Activated naive CD4-positive, alpha-beta T cell treated with anti-CD3 and anti-CD28 coated beads for 36 hours (primary cell): ENCODE measurements at regions not wholly inside any gene's neighbourhood (a gene's known extent, or its start where the extent isn't known, plus 50 kb on each side); places are given as distances from the start of the nearest gene placed in this dataset.
A peak's percentile ranks its signal among the peaks of the same experiment; 100 is the strongest.

Experiments used
- CTCF ChIA-PET: fragments of 350-600 bp; sonication (Branson Sonifier 250); formaldehyde crosslinking; loops from one replicate; lab custom pipeline; 2021; ENCODE audit warnings: antibody characterized with exemption; lab: Charles Lee
- DNase-seq: peaks from one replicate; pipeline ENCODE4 v3.0.0-alpha.2; 2020
- H3K27ac Mint-ChIP-seq: one replicate; pipeline ENCODE4 v1.8.0; 2021; ENCODE audit warnings: mild to moderate bottlenecking, mixed read lengths
- H3K27me3 Mint-ChIP-seq: one replicate; pipeline ENCODE4 v1.8.0; 2021; ENCODE audit warnings: low read depth, mixed read lengths
- H3K36me3 Mint-ChIP-seq: one replicate; pipeline ENCODE4 v1.8.0; 2021; ENCODE audit warnings: low read depth, mixed read lengths
- H3K4me1 Mint-ChIP-seq: one replicate; pipeline ENCODE4 v1.8.0; 2021; ENCODE audit warnings: low read depth, mixed read lengths
- H3K4me3 Mint-ChIP-seq: one replicate; pipeline ENCODE4 v1.8.0; 2021; ENCODE audit warnings: mild to moderate bottlenecking, moderate library complexity, mixed read lengths
- H3K9me3 Mint-ChIP-seq: one replicate; pipeline ENCODE4 v1.8.0; 2021; ENCODE audit warnings: mixed read lengths
- intact Hi-C: fragments of 100-400 bp; cut with micrococcal nuclease; formaldehyde crosslinking; loops from one replicate; pipeline ENCODE4 v1.15.1; 2023

GRCh38 chr4:104966349-104967033 is 180.2 kb upstream of the TET2 start:
- intact Hi-C loops: loop anchor here (1.0 to 2.0 kb wide), 9 partner anchors 28 to 507 kb away; no protein-coding TSS in a partner anchor
- CTCF ChIA-PET: interaction anchor here (2.1 kb wide), 1 partner anchor 507 kb away, joined by 6 read pairs; the partner anchor contains the start of gene PPA2
- peak overlapping the region; percentile 82 for H3K27ac Mint-ChIP-seq
- peak; percentile 73 for DNase-seq
- H3K27me3 Mint-ChIP-seq: peaks cover 12% of the 10 kb centered on the region
- peaks cover 12% of the 10 kb centered on the region for H3K4me1 Mint-ChIP-seq
- no peaks in the 10 kb centered on the region for H3K36me3 Mint-ChIP-seq
- H3K9me3 Mint-ChIP-seq: no peaks in the 10 kb centered on the region
- H3K4me3 Mint-ChIP-seq: no peak overlapping the region

GRCh38 chr4:104967034-104967401 is 179.7 kb upstream of the TET2 start:
- peaks cover 12% of the 10 kb centered on the region for H3K27me3 Mint-ChIP-seq
- peaks cover 12% of the 10 kb centered on the region for H3K4me1 Mint-ChIP-seq
- peak overlapping the region; percentile 82 for H3K27ac Mint-ChIP-seq
- intact Hi-C loops: loop anchor here (2.0 kb wide), 3 partner anchors 28 to 224 kb away; no protein-coding TSS in a partner anchor
- H3K36me3 Mint-ChIP-seq: no peaks in the 10 kb centered on the region
- CTCF ChIA-PET: interaction anchor here (0.7 to 2.1 kb wide), 2 partner anchors 89 to 506 kb away, joined by 3 to 6 read pairs; partner anchors contain the start of gene PPA2
- no peaks in the 10 kb centered on the region for H3K9me3 Mint-ChIP-seq
- peak; percentile 17 for DNase-seq
- H3K4me3 Mint-ChIP-seq: no peak overlapping the region

DNA sequence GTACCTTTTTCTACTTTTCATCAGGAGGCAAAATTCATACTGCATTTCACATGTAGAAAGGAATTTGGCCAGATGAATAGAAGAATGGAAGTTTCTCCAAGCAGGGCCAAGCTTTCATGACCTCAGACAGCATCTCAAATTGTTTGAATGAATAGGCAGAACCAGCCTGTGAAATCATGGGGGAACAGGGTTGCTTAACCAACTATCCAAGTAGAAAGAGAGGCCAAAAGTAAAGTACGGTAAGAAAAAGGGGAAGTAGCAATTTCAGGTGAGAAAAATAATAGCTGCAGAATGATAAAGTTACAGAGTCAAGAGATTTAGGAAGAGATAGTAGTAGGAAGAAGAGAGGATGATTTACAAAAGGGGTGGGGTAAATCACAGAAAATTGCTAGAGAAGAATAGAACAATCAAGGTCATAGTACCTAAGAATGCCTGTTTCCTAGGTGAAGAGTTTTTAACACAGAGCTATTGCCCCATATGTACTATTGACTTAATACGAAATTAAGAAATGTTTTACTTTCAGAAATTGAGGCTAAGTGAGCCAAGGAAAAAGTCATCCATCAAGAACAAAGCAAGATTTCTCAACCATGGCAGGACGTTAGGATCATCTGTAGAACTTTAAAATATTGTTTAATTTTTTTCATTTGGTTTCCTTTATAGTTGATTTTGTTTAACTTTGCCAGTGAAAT is 177.1 kb upstream of the TET2 start:
- no peaks in the 10 kb centered on the region for H3K9me3 Mint-ChIP-seq
- peaks cover 10% of the 10 kb centered on the region for H3K27me3 Mint-ChIP-seq
- peaks cover 12% of the 10 kb centered on the region for H3K4me1 Mint-ChIP-seq
- H3K4me3 Mint-ChIP-seq: no peak overlapping the region
- no peak overlapping the region for H3K27ac Mint-ChIP-seq
- no peaks in the 10 kb centered on the region for H3K36me3 Mint-ChIP-seq
- no peak for DNase-seq
- CTCF ChIA-PET: no interaction called here
- intact Hi-C loops: no loop called here

GRCh38 chr4:104971462-104971861 is 175.2 kb upstream of the TET2 start:
- Mint-ChIP-seq H3K27me3 (peaks cover 7% of the 10 kb centered on the region), H3K4me3 (no peak overlapping the region), H3K9me3 (no peaks in the 10 kb centered on the region), H3K4me1 (peaks cover 6% of the 10 kb centered on the region), H3K27ac (no peak overlapping the region), H3K36me3 (no peaks in the 10 kb centered on the region)
- DNase-seq: no peak
- CTCF ChIA-PET: no interaction called here
- intact Hi-C loops: no loop called here

DNA sequence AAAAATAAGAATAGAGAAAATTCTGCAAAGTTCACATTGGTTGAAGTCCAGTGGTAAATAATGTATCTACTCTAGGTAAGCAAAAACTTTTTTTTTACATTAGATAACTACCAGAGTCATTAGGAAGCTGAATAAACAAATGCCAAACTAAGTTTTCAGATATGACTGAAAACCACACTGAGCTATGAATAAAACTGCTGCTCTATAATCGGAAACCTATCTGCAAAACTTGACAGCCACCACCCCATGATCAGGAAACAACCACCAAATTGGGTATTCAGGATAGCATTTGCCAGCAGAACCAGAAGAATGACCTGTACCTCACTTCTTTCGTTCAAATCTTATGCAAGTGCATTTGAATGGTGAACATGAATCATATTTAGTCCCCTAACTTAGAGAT is 173.0 kb upstream of the TET2 start:
- Mint-ChIP-seq H3K4me3 (no peak overlapping the region), H3K36me3 (no peaks in the 10 kb centered on the region), H3K27ac (no peak overlapping the region), H3K27me3 (peaks cover 7% of the 10 kb centered on the region), H3K9me3 (no peaks in the 10 kb centered on the region), H3K4me1 (no peaks in the 10 kb centered on the region)
- intact Hi-C loops: no loop called here
- CTCF ChIA-PET: no interaction called here
- DNase-seq: no peak

DNA sequence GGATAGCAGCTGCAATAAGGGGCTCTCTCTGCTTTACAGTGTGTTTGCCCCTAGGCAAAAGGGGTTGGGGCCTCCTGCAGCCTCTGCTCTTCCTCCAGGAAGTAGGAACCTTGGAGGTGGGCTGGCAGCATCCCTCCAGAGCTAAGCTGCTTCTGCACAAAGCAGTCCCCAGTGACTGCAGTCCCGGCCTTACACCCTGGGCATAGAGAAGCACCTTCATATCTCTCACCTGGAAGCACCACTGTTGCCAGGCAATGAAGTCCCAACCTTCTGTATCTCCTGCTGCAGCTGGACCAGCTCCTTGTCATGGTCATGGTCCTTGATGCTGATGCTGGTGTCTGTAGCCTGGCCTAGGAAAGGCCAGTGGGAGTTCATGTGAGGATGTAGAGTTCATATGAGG is 171.1 kb upstream of the TET2 start:
- H3K9me3 Mint-ChIP-seq: peaks cover 9% of the 10 kb centered on the region

DNA sequence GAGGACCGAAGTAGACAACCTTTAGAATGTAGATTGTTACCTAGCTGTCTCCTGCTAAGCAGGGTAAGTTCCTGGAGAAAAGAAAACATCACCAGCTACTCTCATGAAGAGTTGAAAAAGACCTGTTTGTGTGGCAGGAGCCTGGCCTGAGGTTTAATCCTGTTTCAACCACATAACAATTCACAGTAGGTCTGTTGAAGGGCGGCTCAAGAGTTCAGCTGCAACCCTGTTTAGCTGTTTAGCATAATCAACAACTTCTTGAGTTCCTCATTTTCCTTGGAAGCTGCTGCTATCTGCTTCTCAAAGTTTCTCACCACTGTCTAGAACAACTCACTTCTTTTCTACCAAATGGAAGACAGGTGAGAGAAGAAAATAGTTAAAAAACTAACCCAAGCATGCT is 170.4 kb upstream of the TET2 start:
- DNase-seq: no peak
- Mint-ChIP-seq H3K4me1 (no peaks in the 10 kb centered on the region), H3K9me3 (peaks cover 9% of the 10 kb centered on the region), H3K27me3 (peaks cover 5% of the 10 kb centered on the region), H3K4me3 (no peak overlapping the region), H3K27ac (no peak overlapping the region), H3K36me3 (no peaks in the 10 kb centered on the region)
- intact Hi-C loops: no loop called here
- CTCF ChIA-PET: no interaction called here

More for the DNA sequence above, 171.1 kb upstream of the TET2 start:
- Mint-ChIP-seq H3K27me3 (peaks cover 9% of the 10 kb centered on the region), H3K4me1 (no peaks in the 10 kb centered on the region), H3K36me3 (no peaks in the 10 kb centered on the region), H3K27ac (no peak overlapping the region), H3K4me3 (no peak overlapping the region)
- CTCF ChIA-PET: no interaction called here
- DNase-seq: no peak
- intact Hi-C loops: no loop called here

- no peak for DNase-seq
- CTCF ChIA-PET: no interaction called here
- intact Hi-C loops: no loop called here
- Mint-ChIP-seq H3K27ac (no peak overlapping the region), H3K27me3 (peaks cover 2% of the 10 kb centered on the region), H3K4me3 (no peak overlapping the region), H3K9me3 (peaks cover 9% of the 10 kb centered on the region), H3K36me3 (no peaks in the 10 kb centered on the region), H3K4me1 (no peaks in the 10 kb centered on the region)
These were observed 167.5 kb upstream of the TET2 start for GRCh38 chr4:104979083-104979760.

DNA sequence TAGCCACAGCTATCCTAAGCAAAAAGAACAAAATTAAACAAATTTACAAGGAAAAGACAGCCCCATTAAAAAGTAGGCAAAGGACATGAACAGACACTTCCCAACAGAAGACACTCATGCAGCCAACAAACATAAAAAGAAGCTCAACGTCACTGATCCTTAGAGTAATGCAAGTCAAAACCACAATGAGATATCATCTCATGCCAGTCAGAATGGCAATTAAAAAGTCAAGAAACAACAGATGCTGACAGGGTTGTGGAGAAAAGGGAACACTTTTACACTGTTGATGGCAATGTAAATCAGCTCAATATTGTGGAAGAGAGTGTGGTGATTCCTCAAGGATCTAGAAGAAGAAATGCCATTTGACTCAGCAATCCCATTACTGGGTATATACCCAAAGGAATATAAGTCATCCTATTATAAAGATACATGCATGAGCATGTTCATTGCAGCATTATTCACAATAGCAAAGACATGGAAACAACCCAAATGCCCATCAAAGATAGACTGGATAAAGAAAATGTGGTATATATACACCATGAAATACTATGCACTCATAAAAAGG is 163.0 kb upstream of the TET2 start:
- H3K9me3 Mint-ChIP-seq: peaks cover 9% of the 10 kb centered on the region
- intact Hi-C loops: no loop called here
- no peak overlapping the region for H3K4me3 Mint-ChIP-seq
- no peaks in the 10 kb centered on the region for H3K36me3 Mint-ChIP-seq
- no peak for DNase-seq
- no peak overlapping the region for H3K27ac Mint-ChIP-seq
- H3K27me3 Mint-ChIP-seq: peaks cover 2% of the 10 kb centered on the region
- CTCF ChIA-PET: no interaction called here
- no peaks in the 10 kb centered on the region for H3K4me1 Mint-ChIP-seq

DNA sequence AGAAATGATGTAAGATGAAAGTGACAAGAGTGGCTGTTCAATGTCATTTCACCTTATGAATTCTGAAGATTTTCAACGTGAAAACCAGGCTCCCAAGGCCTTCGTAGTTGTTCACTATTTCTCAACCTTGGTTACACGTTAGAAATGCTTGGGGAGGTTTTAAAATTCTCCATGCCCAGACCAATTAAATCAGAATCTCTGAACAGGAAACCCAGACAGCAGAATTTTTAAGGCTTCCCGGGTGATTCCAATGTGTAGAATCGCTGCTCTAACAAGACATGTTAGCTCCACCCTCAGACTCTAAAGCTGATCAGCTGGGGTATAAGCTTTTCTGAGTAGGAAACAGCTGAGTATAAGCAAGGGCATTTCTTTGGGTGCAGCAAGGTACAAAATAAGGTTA is 160.4 kb upstream of the TET2 start:
- Mint-ChIP-seq H3K36me3 (no peaks in the 10 kb centered on the region), H3K4me1 (no peaks in the 10 kb centered on the region), H3K9me3 (no peaks in the 10 kb centered on the region), H3K27ac (no peak overlapping the region), H3K27me3 (peaks cover 3% of the 10 kb centered on the region), H3K4me3 (no peak overlapping the region)
- no peak for DNase-seq
- CTCF ChIA-PET: no interaction called here
- intact Hi-C loops: no loop called here

GRCh38 chr4:104989371-104989770 is 157.3 kb upstream of the TET2 start:
- peaks cover 3% of the 10 kb centered on the region for H3K27me3 Mint-ChIP-seq
- no peak for DNase-seq
- H3K27ac Mint-ChIP-seq: no peak overlapping the region
- no peak overlapping the region for H3K4me3 Mint-ChIP-seq
- H3K4me1 Mint-ChIP-seq: no peaks in the 10 kb centered on the region
- no peaks in the 10 kb centered on the region for H3K36me3 Mint-ChIP-seq
- CTCF ChIA-PET: no interaction called here
- peaks cover 4% of the 10 kb centered on the region for H3K9me3 Mint-ChIP-seq
- intact Hi-C loops: no loop called here

- H3K36me3 Mint-ChIP-seq: no peaks in the 10 kb centered on the region
- H3K27me3 Mint-ChIP-seq: peaks cover 2% of the 10 kb centered on the region
- no peak overlapping the region for H3K4me3 Mint-ChIP-seq
- CTCF ChIA-PET: interaction anchor here (0.6 kb wide), 1 partner anchor 161 kb away, joined by 3 read pairs; no protein-coding TSS in a partner anchor
- intact Hi-C loops: no loop called here
- no peak for DNase-seq
- H3K9me3 Mint-ChIP-seq: peaks cover 2% of the 10 kb centered on the region
- no peaks in the 10 kb centered on the region for H3K4me1 Mint-ChIP-seq
- no peak overlapping the region for H3K27ac Mint-ChIP-seq
These were observed 144.4 kb upstream of the TET2 start for GRCh38 chr4:105002278-105002677.
